Nucleus accumbens (tissue), 56 donors: ENCODE measurements at regions not wholly inside any gene's neighbourhood (a gene's known extent, or its start where the extent isn't known, plus 50 kb on each side); places are given as distances from the start of the nearest gene placed in this dataset.
"Not testable (repeated sequence)": the region's sequence is repeated elsewhere in the genome, so short reads cannot be mapped to it uniquely, and the experiment has no call there.

ENCODE experiments used
- DNase-seq, 56 donors: peaks; one replicate each; lab custom pipeline; 2025; lab: John Stamatoyannopoulos, UW

GRCh38 chr10:57430376-57430775, 837.3 kb downstream of the IPMK start:
- DNase-seq, result no peak

DNA sequence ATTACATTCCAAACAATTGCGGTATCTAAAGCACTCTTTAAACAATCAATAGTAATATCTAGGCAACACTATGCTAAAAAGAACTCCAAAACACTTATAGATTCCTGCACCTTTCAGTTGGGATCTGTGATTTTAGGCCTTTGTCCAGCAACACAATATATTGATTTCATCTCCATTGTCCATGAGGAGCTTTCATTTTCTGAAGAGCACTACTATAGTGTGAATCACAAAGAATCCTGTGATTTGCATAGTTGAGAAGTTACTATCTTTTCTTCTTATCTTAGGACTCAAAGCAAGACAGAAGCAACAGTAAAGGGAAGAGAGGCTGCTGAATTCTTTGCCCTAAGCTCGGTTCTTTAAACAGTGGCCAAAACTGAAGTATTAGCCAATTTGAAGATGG, 846.8 kb downstream of the IPMK start:
- DNase-seq, result no peak

DNA sequence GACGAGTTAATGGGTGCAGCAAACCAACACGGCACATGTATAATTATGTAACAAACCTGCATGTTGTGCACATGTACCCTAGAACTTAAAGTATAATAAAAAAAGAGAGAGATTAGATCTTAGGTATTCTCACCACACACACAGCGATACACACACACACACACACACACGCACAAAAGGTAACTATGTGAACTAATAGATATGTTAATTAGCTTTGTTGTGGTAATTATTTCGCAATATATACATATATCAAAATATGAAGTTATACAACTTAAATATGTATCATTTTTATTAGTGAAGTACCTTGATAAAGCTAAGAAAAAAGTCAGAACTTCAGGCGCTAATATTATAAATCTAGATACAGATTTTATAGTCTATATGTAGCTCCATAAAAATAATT, 849.2 kb downstream of the IPMK start:
- DNase-seq, result no peak

DNA sequence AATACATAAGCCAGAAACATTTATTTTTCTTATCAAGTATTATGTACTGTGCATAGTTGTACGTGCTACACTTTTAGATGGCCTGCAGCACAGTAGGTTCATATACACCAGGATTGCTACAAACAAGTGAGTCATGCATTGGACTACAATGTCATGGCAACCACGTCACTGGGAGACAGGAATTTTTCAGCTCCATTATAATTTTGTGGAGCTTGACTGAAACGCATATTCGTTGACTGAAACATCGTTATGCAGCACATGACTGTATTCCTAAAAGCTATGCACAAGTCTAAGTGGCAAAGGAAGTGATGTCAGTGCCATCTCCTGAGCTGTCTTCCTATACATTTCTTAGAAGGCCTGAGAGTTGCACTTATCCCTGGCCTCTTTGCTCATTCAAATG, 871.8 kb downstream of the IPMK start:
- no peak for DNase-seq

DNA sequence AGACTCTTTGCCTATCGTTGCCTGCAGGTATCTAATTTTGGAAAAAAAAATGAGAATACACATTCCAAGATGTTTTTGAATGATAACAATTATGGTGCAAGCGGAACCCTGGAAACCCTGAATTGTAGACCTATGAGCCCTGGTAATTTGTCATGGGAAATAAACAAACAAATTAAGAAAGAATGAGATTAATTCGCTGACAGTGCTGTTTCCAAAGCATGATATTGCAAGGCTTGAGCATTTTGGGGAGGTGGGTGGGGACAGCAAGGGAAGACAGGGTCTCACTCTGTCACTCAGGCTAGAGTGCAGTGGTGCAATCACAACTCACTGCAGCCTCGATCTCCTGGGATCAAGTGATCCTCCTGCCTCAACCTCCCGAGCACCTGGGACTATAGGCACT, 900.3 kb downstream of the IPMK start:
- no peak for DNase-seq

DNA sequence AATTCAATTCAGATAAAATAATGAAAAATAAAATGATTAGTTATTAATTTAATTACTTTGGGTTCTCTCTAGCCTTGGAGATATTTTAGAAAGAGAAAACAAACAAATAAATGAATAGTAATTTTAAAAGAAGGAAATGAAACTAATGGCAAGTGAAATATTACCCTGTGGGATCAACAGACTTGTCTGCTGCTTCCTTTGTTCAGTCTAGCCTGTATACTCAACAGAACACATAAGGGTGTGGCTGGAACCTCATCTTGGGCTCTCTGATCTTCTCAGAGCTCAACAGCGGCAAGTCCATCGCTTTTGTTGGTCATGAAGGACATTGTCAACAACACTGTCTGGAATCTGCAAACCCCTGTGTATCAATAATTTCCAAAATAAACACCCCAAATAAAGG, 904.9 kb downstream of the IPMK start:
- DNase-seq, result no peak

- DNase-seq, result no peak
Observed at GRCh38 chr10:57353403-57354003, 914.2 kb downstream of the IPMK start.

GRCh38 chr10:57351076-57351475, 916.6 kb downstream of the IPMK start:
- DNase-seq, result no peak

DNA sequence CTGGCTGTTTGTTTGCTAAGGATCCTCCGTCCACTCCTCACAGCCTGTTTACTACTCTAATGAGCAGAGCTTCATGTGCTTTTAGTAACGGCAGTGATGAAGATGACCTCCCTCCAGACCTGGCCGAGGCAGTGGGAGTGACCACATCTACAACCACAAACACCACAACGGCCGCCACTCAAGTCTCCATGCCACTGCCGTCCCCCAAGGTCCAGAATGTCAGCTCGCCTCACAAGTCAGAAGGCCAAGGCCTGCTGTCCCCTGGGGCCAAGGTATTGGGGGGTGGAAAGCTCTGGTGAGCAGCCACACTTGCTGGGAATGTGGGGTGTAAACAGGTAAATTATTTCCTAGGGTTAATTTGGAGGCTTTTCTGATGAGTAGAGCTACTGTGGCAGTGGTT, 926.4 kb downstream of the IPMK start:
- DNase-seq, result no peak

- DNase-seq, result no peak
Observed at GRCh38 chr10:57338823-57339558, 928.7 kb downstream of the IPMK start.

DNA sequence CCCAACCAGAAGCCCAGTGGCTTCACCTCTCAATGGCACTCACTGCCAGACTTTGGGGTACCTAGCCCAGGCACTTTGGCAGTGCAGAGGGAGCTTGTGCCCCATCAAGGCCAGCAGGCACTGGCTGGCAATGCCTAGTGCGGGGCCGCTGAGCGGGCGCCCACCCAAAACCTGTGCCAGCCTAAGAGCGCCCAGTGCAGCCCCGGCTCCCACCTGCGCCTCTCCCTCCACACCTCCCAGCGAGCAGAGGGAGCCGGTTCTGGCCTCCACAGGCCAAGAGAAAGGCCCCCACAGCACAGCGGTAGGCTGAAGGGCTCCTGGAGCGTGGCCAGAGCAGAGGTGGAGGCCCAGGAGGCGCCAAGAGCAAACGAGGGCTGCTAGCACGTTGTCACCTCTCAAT, 930.8 kb downstream of the IPMK start:
- DNase-seq, result no peak

GRCh38 chr10:57336341-57336740, 931.4 kb downstream of the IPMK start:
- DNase-seq, result no peak

- DNase-seq, result no peak
Observed at GRCh38 chr10:57334523-57334922, 933.2 kb downstream of the IPMK start.

DNA sequence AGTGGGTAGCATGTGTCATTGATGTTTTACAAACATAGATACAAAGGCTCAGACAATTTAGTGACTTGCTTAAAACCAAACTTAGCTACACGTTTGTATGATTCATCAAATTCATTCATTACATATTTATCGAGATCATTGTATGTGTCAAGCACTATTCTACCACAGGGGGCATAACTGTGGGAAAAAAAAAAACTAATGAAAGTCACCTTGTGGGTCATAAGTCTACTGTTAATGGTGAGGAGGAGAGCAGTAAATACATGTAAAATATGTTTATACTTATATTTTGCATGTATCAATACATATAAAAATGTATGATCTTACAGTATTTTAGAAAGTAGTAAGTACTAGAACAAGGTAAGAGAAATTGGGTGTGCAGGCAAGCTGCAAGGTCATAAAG, 933.8 kb downstream of the IPMK start:
- no peak for DNase-seq

DNA sequence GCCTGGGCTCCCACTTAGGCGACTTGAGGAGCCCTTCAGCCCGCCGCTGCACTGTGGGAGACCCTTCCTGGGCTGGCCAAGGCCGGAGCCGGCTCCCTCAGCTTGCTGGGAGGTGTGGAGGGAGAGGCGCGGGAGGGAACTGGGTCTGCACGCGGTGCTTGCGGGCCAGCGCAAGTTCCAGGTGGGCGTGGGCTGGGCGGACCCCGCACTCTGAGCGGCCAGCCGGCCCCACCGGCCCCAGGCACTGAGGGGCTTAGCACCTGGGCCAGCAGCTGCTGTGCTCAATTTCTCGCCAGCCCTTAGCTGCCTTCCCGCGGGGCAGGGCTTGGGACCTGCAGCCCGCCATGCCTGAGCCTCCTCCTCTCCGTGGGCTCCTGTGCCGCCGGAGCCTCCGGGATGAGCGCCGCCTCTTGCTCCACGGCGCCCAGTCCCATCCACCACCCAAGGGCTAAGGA, 946.3 kb downstream of the IPMK start:
- DNase-seq, result not testable (repeated sequence)

DNA sequence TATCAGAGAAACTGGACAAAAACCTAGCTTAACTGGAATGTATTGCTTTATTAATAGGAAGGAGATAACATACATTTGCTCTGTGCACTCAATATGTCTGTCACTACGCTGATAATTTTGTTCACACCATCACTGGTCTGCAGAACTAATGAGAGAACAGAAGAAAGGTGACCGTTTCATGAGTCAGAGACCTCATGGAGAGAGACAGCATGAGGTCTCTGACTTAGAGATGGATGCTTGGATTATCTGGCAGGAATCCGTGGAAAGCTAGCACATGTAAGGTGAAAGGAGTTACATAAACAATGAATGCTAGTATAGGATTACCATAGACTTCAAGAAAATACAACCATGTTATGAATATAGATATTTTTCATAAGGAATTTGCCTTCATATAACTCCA, 947.3 kb downstream of the IPMK start:
- no peak for DNase-seq

GRCh38 chr10:57314046-57314445, 953.0 kb upstream of the ZWINT start:
- no peak for DNase-seq

DNA sequence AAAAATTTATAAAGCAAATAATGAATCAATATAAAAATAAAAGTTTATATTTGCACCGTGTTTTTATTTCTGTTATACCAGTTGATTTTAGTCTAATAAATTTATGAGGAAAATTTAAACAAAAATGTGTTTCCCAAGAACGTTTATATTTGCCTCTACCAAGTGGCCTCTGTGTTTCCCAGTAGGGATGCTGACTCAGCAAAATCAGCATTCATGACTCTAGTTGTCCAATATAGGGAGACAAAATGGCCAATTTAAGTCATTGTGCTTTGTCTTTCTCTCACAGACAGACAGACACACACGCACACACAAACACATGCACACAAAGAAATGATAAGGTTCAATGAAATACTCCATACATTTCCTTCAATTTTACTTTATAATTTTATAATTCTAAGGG, 942.5 kb upstream of the ZWINT start:
- no peak for DNase-seq

DNA sequence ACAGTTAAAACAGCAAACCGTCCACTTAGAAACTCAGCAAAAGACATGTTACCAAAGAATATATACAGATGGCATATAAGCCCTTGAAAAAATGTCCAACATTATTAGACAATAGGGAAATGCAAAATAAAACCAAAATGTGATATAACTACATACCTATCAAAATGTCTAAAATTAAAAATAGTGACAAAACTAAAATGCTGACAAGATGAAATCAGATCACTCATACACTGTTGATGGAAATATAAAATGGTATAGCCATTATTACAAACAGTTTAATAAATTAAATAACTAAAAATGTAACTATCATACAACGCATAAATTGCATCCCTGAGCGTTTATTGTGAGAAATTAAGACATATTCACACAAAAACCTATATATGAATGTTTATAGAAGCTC, 939.7 kb upstream of the ZWINT start:
- DNase-seq, result no peak

DNA sequence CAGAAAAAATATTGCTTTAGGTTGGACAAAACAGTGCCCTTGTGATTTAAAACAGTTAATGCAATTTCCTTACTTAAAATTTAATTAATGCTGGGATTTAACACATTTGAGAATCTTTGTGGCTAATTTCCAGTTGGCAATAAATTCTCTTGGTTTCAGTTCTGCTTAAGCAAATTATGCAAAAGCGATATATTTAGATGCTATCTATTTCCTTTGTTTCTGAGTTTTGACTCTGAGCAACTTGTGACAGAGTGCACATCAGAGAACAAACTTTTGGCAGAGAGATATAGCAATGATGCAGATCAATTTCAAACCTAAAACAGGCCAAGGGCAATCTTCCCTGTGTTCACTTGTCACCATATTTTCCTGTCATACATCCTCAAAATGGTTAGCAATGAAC, 933.6 kb upstream of the ZWINT start:
- DNase-seq, result no peak

DNA sequence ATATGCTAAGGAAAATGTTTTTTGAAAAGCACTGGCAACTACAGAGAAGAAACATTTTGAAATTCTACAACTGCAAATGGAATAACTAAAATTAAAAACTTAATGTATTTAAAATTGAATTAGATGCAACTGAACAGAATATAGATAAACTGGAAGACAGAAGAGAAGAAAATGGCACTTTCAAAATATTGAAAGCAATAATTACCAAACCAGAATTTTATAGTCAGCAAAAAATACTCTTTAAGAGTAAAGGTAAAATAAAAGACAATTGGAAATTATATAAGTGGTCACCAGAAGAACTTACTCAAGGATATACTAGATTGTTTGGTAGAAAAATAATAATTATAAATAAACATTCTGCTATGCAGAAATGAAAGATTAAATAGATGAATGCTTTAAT, 927.7 kb upstream of the ZWINT start:
- no peak for DNase-seq

DNA sequence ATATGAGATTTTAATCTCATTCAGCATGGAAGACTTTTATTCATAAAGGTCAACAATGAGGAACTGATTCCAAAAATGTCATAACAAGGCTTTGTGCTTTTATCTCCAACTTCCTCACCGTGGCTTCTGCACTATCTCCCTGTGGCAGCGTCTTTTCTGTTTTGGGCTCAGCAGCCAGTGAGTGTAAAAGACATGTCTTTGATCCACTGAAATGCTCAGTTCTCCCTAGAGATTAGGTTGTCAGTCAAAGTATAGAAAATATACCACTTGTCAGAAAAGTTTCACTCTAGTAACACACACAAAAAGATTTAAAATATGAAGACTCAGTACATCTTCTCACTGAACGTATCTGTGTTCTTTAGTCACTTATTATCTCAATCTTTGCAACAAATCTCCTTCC, 901.8 kb upstream of the ZWINT start:
- no peak for DNase-seq

DNA sequence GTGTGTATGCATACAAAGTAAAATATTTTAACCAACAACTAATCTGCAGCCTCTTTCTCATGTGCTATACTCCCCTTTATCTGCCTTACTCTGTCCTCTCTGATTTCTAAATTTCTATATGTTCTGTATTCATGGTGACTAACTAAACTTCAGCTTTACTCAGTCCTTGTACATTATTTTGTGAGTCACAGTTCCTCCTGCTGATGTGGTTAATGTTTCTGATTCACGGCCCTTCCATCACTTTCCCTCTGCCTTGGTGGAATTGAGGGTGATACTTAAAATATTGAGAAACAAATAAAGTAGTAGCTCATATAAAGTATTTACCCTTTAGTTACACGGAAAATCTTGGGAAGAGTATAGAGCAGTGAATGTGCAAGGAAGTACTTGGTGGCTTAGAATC, 899.1 kb upstream of the ZWINT start:
- DNase-seq, result no peak
